Muscle layer of colon (tissue), 2 donors: ENCODE measurements at regions not wholly inside any gene's neighbourhood (a gene's known extent, or its start where the extent isn't known, plus 50 kb on each side); places are given as distances from the start of the nearest gene placed in this dataset.
"Not testable (repeated sequence)": the region's sequence is repeated elsewhere in the genome, so short reads cannot be mapped to it uniquely, and the experiment has no call there.

Source experiments
- H3K27ac ChIP-seq: one replicate; pipeline ENCODE4 v1.7.0; 2013; ENCODE audit warnings: low read depth, mild to moderate bottlenecking, low read length, moderate library complexity
- H3K27me3 ChIP-seq, 2 donors: one replicate each; pipeline ENCODE4 v1.7.0; 2013; ENCODE audit warnings: low read length in 2 of 2, mild to moderate bottlenecking in 2 of 2; ENCODE audit not compliant: insufficient read depth in 2 of 2, control insufficient read depth in 1 of 2
- H3K36me3 ChIP-seq: one replicate; pipeline ENCODE4 v1.7.0; 2013; ENCODE audit warnings: mild to moderate bottlenecking, low read length; ENCODE audit not compliant: insufficient read depth
- H3K4me1 ChIP-seq: one replicate; pipeline ENCODE4 v1.7.0; 2013; ENCODE audit warnings: mild to moderate bottlenecking, low read length; ENCODE audit not compliant: insufficient read depth
- H3K4me3 ChIP-seq, 2 donors: one replicate each; pipeline ENCODE4 v1.7.0; 2013; ENCODE audit warnings: low read length in 2 of 2, low read depth in 1 of 2, mild to moderate bottlenecking in 1 of 2, moderate library complexity in 1 of 2
- H3K9ac ChIP-seq: one replicate; pipeline ENCODE4 v1.7.0; 2013; ENCODE audit warnings: low read length
- H3K9me3 ChIP-seq: one replicate; pipeline ENCODE4 v1.7.0; 2013; ENCODE audit warnings: mild to moderate bottlenecking, low read length
- donor health status: abdominal sarcoma.
- donor health status: Adenocarcinoma of cecum.

GRCh38 chr15:78708713-78709260 lies 67.8 kb upstream of the CHRNB4 start:
- Histone ChIP-seq H3K9ac (no peak overlapping the region), H3K9me3 (no peaks in the 10 kb centered on the region), H3K4me3 (peak overlapping the region in 1 of 2 donors; percentile 23), H3K4me1 (no peaks in the 10 kb centered on the region), H3K36me3 (no peaks in the 10 kb centered on the region), H3K27ac (no peak overlapping the region), H3K27me3 (no peaks in the 10 kb centered on the region)

- H3K27ac ChIP-seq, H3K9me3 ChIP-seq, H3K9ac ChIP-seq, H3K27me3 ChIP-seq, H3K4me1 ChIP-seq, H3K36me3 ChIP-seq, H3K4me3 ChIP-seq: not testable (repeated sequence)
Measured at GRCh38 chr15:78706481-78707235, 65.6 kb upstream of the CHRNB4 start.

- H3K27me3 ChIP-seq, H3K4me3 ChIP-seq, H3K4me1 ChIP-seq, H3K36me3 ChIP-seq, H3K9ac ChIP-seq, H3K27ac ChIP-seq, H3K9me3 ChIP-seq: not testable (repeated sequence)
Measured at GRCh38 chr15:78703334-78704056, 62.5 kb upstream of the CHRNB4 start.

DNA sequence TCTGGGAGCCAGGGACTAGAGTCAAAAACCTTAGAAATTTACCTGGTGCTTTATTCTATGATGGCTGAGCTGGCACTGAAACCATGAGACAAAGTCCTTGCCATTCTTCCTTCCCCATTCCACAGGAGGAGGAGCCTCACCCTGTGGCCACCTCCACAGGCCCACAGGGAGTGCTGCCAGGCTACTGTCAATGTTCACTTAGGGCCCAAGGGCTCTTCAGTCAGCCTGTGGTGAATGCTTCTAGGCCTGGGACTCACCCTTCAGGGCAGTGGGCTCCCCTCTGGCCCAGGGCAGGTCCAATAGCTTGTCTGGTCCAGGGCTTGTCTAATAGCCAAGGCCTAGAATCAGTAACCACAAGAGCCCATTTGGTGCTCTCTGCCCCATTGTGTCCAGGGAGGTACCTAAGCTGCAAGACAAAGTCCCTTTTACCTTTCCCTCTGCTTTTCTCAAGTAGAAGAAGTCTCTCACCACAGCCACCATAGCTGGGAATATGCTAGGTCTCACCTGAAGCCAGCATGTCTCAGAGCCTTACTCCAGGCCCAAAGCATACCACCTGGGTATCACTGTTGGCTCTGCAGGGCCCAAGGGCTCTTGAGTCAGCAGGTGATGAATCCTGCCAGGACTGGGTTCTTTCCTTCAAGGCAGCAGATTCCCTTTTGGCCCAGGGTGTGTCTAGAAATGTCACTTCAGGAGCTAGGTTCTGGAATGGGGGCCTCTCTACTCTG lies 61.8 kb upstream of the CHRNB4 start:
- no peaks in the 10 kb centered on the region for H3K9me3 ChIP-seq
- H3K4me1 ChIP-seq, result no peaks in the 10 kb centered on the region
- no peaks in the 10 kb centered on the region for H3K36me3 ChIP-seq
- no peak overlapping the region for H3K4me3 ChIP-seq
- no peak overlapping the region for H3K27ac ChIP-seq
- no peak overlapping the region for H3K9ac ChIP-seq
- H3K27me3 ChIP-seq, result no peaks in the 10 kb centered on the region

GRCh38 chr15:78697449-78697848 lies 56.4 kb upstream of the CHRNB4 start:
- Histone ChIP-seq H3K4me1 (no peaks in the 10 kb centered on the region), H3K9me3 (no peaks in the 10 kb centered on the region), H3K9ac (no peak overlapping the region), H3K36me3 (no peaks in the 10 kb centered on the region), H3K27me3 (no peaks in the 10 kb centered on the region), H3K27ac (no peak overlapping the region), H3K4me3 (no peak overlapping the region)

- no peak overlapping the region for H3K9ac ChIP-seq
Measured at GRCh38 chr15:78696436-78696835, 55.4 kb upstream of the CHRNB4 start.

DNA sequence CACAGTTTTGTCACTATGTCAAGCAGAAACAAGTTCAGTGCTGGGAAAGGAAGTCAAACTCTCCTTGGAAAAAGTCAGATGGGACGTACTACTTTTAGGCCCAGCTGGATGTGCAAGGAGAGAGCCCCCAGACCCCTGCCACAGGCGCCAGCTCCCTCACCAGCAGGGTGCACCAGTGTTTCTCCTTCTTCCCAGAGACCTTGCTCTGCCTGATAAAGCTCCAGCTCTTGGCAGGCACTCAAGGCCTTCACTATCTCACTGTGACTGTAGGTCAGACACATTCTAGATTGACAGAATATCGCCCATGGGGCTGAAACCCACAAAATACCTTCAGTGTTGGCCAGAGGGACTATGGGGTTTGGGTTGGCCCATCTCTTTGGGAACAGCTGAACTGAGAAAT lies 54.8 kb upstream of the CHRNB4 start:
- Histone ChIP-seq H3K4me3 (no peak overlapping the region), H3K36me3 (no peaks in the 10 kb centered on the region), H3K9me3 (no peaks in the 10 kb centered on the region), H3K27me3 (no peaks in the 10 kb centered on the region), H3K4me1 (no peaks in the 10 kb centered on the region), H3K27ac (no peak overlapping the region), H3K9ac (no peak overlapping the region)

More at GRCh38 chr15:78696436-78696835, 55.4 kb upstream of the CHRNB4 start:
- no peaks in the 10 kb centered on the region for H3K4me1 ChIP-seq
- no peaks in the 10 kb centered on the region for H3K36me3 ChIP-seq
- H3K9me3 ChIP-seq, result no peaks in the 10 kb centered on the region
- no peaks in the 10 kb centered on the region for H3K27me3 ChIP-seq
- no peak overlapping the region for H3K4me3 ChIP-seq
- H3K27ac ChIP-seq, result no peak overlapping the region

DNA sequence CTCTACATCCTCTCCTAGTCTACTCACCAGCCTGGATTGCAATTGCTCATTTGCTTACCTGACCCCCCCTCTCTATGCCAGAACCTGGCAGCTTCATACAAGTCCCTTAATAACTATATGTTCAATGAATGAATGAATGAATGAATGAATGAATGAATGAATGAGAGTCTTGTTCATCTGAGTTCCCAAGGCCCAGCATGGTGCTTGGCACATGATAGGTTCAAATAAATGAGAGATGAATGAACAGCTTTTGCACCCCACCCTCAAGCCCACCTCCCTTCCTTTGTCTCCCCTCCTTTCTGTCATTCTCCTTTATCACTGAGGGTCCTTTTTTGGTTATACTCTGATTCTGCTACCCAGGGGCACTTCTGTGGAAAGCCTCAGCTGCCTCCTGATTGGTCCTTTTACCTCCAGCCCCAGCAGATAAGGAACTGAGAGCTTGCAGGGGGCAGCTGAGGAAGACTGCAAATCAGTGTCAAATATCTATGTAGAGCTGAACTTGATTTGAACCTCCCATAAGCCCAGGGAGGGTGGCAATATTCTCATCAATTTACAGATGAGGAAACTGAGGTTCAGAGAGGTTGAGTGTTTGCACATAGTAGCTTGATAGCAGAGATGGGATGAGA lies 54.1 kb upstream of the CHRNB4 start:
- Histone ChIP-seq H3K36me3 (no peaks in the 10 kb centered on the region), H3K27me3 (no peaks in the 10 kb centered on the region), H3K4me3 (no peak overlapping the region), H3K4me1 (no peaks in the 10 kb centered on the region), H3K9ac (no peak overlapping the region), H3K27ac (no peak overlapping the region), H3K9me3 (no peaks in the 10 kb centered on the region)

DNA sequence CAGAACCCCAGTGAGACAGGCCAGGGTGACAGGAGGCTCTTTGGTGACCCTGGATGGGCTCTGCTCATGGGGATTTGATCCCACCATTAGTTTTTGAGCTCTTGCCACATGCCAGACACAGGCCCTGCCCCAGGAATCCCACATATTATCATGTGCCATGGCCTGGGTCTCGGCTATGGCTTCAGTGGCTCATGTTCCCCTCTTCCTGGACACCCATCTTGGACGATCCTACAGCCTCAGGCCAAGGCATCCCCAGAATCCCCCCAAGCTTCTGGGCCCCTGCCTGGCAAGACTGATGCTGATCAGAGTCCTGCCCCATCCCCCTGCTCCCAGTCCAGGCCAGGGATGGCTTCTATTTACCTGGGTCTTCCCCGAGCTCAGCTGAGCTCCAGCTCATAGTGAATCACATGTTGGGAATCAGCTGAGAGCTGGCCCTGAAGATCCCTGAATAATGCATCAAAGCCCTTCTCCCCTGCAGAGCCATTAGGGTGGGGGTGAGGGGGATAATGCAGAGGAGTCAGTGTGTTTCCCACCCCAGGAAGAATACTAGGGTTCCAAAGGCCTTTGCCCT lies 50.9 kb upstream of the CHRNB4 start:
- Histone ChIP-seq H3K9me3 (no peaks in the 10 kb centered on the region), H3K4me1 (no peaks in the 10 kb centered on the region), H3K4me3 (no peak overlapping the region), H3K27me3 (no peaks in the 10 kb centered on the region), H3K36me3 (no peaks in the 10 kb centered on the region), H3K27ac (no peak overlapping the region), H3K9ac (no peak overlapping the region)

DNA sequence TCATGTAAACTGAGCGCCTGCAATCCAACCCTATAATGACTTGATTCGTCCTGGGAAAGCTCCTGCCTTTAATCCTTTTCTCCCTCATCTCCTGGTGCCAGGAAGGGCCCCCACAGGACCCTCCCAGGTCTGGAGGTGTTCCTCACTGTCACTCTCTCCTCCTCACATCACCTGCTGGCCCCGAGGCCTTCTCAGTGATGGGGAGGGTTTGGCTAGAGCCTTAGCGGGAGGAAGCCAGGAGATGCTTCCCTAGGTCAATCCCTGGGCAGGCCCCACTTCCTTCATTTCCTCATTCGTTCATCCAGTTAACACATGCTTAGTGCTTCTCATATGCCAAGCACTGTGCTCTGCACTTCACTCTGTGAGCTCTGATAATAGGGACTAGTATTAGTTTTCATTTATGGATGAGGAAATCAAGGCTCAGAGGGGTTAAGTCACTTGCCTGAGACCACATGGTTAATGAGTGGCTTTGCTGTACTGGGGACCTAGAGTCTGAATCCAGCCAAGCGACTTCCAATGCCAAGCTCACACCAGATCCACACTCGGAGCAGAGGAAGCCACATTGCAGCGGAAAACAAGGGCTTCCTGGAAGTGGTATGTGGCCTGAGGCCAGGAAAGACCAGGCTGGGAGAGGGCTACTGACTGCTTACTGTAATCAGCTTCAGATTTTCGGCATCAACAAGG lies 50.3 kb upstream of the CHRNB4 start:
- Histone ChIP-seq H3K4me1 (no peaks in the 10 kb centered on the region), H3K36me3 (no peaks in the 10 kb centered on the region), H3K9ac (no peak overlapping the region), H3K27me3 (no peaks in the 10 kb centered on the region), H3K27ac (no peak overlapping the region), H3K4me3 (no peak overlapping the region), H3K9me3 (no peaks in the 10 kb centered on the region)
